ENCODE measurements at regions not wholly inside any gene's neighbourhood (a gene's known extent, or its start where the extent isn't known, plus 50 kb on each side); places are given as distances from the start of the nearest gene placed in this dataset.
"Not testable (repeated sequence)": the region's sequence is repeated elsewhere in the genome, so short reads cannot be mapped to it uniquely, and the experiment has no call there.

DNA sequence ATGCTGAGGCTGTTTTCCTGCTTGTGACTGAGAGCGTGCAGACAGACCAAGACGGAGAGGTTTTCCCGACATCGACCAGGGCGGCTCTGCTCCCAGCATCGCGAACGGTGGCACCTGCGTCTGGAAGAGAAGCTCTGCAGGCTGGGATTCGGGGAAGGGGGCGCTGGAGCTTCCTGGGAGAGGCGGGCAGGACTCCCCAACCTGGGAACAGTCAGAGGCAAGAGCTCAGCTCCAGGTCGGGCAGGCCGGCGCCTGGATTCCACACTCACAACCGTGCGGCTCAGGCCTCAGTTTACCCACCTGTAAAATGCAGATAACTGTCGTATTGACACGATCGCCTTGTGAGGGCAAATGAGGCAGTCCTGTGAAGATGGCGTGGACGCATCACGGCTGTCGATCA lies 332.6 kb downstream of the ADGRD1 start:
- H3K27me3 ChIP-seq (replicated peaks; ENCODE audit: insufficient read depth, low read depth, low read length, poor library complexity); BruUV-seq (replicated peaks); CTCF ChIA-PET; H3K36me3 ChIP-seq (ENCODE audit: insufficient read depth, low read length, poor library complexity, severe bottlenecking); H3K27ac ChIP-seq (ENCODE audit: low read depth, low read length, poor library complexity, severe bottlenecking); DNase-seq (ENCODE audit: low spot score); H3K9me3 ChIP-seq (ENCODE audit: low read depth, low read length, poor library complexity, severe bottlenecking); H3K4me1 ChIP-seq (ENCODE audit: insufficient read depth, low read length, poor library complexity, severe bottlenecking); intact Hi-C loops (cut with micrococcal nuclease; ENCODE audit: unreplicated experiment); H3K4me3 ChIP-seq (ENCODE audit: low read depth, low read length, poor library complexity, severe bottlenecking); POLR2A ChIA-PET (ENCODE audit: low non-redundant PET): not testable (repeated sequence)

DNA sequence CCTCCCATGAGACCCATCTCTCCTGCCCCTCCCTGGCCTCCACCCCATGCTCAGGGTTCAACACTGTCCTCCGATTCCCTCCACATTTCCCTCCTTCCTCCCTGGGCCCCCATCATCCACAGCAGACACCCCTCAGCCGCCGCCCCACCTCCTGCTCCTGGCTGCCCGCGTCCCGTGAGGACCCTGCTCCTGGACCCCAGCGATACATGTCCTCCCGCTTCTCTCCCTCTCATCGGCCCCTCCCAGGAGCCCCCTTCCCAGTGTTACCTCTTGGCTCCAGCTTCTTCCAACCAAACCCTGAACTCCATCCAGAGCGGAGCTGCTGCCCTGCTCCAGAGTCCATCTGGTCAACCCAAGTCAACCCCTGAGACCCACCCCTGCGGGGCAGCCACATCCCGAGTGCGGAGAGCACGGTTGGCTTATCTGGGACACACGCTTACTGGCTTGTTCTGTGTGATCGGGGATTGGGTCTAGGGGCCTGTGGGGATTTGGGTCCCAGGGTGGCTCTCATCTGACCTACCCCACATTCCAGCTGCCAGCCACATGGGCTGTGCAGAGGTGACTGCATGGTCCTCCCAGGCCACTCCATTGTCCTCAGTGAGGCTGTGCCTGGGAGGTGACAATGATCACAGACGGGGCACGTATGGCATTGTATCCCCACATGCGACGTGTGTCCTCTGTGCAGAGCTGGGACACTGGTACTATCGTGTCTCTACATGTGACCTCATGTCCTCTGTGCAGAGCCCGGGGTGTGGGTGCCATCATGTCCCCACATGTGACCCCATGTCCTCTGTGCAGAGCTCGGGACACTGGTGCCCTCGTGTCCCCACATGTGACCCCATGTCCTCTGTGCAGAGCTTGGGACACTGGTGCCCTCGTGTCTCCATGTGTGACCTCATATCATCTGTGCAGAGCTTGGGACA lies 333.6 kb downstream of the ADGRD1 start:
- Histone ChIP-seq H3K36me3 (ENCODE audit: insufficient read depth, low read length, poor library complexity, severe bottlenecking) (no peaks in the 10 kb centered on the region), H3K4me1 (ENCODE audit: insufficient read depth, low read length, poor library complexity, severe bottlenecking) (no peaks in the 10 kb centered on the region), H3K27me3 (replicated peaks; ENCODE audit: insufficient read depth, low read depth, low read length, poor library complexity) (no peaks in the 10 kb centered on the region), H3K4me3 (ENCODE audit: low read depth, low read length, poor library complexity, severe bottlenecking) (no peak overlapping the region), H3K27ac (ENCODE audit: low read depth, low read length, poor library complexity, severe bottlenecking) (no peak overlapping the region), H3K9me3 (ENCODE audit: low read depth, low read length, poor library complexity, severe bottlenecking) (no peaks in the 10 kb centered on the region)
- intact Hi-C loops (cut with micrococcal nuclease; ENCODE audit: unreplicated experiment) = no loop called here
- BruUV-seq (replicated peaks) = no TSS peak
- ChIA-PET CTCF (no interaction called here), POLR2A (ENCODE audit: low non-redundant PET) (no interaction called here)
- no peak for TF ChIP-seq EZH2 (IDR thresholded peaks at IDR 0.05; ENCODE audit: borderline replicate concordance, low read depth, low read length, poor library complexity, severe bottlenecking)
- TF ChIP-seq, protein P1, sequence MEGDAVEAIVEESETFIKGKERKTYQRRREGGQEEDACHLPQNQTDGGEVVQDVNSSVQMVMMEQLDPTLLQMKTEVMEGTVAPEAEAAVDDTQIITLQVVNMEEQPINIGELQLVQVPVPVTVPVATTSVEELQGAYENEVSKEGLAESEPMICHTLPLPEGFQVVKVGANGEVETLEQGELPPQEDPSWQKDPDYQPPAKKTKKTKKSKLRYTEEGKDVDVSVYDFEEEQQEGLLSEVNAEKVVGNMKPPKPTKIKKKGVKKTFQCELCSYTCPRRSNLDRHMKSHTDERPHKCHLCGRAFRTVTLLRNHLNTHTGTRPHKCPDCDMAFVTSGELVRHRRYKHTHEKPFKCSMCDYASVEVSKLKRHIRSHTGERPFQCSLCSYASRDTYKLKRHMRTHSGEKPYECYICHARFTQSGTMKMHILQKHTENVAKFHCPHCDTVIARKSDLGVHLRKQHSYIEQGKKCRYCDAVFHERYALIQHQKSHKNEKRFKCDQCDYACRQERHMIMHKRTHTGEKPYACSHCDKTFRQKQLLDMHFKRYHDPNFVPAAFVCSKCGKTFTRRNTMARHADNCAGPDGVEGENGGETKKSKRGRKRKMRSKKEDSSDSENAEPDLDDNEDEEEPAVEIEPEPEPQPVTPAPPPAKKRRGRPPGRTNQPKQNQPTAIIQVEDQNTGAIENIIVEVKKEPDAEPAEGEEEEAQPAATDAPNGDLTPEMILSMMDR (conservative IDR thresholded peaks at IDR 0.05; ENCODE audit: low read depth, low read length) = no peak
- DNase-seq (ENCODE audit: low spot score) = no peak

DNA sequence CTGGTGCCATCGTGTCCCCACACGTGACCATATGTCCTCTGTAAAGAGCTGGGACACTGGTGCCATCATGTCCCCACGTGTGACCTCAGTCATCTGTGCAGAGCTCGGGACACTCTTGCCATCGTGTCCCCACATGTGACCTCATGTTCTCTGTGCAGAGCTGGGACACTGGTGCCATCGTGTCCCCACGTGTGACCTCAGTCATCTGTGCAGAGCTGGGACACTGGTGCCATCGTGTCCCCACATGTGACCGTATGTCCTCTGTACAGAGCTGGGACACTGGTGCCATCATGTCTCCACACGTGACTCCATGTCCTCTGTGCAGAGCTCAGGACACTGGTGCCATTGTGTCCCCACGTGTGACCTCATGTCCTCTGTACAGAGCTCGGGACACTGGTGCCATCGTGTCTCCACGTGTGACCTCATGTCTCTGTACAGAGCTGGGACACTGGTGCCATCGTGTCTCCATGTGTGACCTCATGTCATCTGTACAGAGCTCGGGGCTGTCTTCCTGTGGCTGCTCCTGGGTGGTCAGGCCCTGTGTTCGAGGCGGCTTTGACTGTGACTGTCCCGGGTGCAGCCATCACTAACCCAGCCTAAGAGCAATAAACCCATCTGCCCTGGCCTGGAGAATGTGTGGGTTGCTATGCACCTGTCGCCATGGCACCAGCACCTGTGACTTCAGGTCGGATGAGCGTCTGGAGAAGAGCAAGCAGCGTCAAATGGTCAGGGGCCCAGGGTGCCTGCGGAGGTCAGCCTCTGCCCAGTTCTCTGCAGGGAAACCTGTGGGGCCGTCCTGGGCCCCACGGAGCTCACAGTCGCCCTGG lies 334.4 kb downstream of the ADGRD1 start:
- TF ChIP-seq EZH2 (IDR thresholded peaks at IDR 0.05; ENCODE audit: borderline replicate concordance, low read depth, low read length, poor library complexity, severe bottlenecking) = no peak
- TF ChIP-seq, protein P1 (conservative IDR thresholded peaks at IDR 0.05; ENCODE audit: low read depth, low read length) = no peak
- ChIA-PET POLR2A (ENCODE audit: low non-redundant PET) (no interaction called here), CTCF (no interaction called here)
- H3K27me3 ChIP-seq (replicated peaks; ENCODE audit: insufficient read depth, low read depth, low read length, poor library complexity) = no peaks in the 10 kb centered on the region
- no peak overlapping the region for H3K4me3 ChIP-seq (ENCODE audit: low read depth, low read length, poor library complexity, severe bottlenecking)
- BruUV-seq (replicated peaks) = no TSS peak
- H3K36me3 ChIP-seq (ENCODE audit: insufficient read depth, low read length, poor library complexity, severe bottlenecking) = no peaks in the 10 kb centered on the region
- no peak overlapping the region for H3K27ac ChIP-seq (ENCODE audit: low read depth, low read length, poor library complexity, severe bottlenecking)
- intact Hi-C loops (cut with micrococcal nuclease; ENCODE audit: unreplicated experiment) = no loop called here
- DNase-seq (ENCODE audit: low spot score) = no peak
- no peaks in the 10 kb centered on the region for H3K9me3 ChIP-seq (ENCODE audit: low read depth, low read length, poor library complexity, severe bottlenecking)
- H3K4me1 ChIP-seq (ENCODE audit: insufficient read depth, low read length, poor library complexity, severe bottlenecking) = no peaks in the 10 kb centered on the region

DNA sequence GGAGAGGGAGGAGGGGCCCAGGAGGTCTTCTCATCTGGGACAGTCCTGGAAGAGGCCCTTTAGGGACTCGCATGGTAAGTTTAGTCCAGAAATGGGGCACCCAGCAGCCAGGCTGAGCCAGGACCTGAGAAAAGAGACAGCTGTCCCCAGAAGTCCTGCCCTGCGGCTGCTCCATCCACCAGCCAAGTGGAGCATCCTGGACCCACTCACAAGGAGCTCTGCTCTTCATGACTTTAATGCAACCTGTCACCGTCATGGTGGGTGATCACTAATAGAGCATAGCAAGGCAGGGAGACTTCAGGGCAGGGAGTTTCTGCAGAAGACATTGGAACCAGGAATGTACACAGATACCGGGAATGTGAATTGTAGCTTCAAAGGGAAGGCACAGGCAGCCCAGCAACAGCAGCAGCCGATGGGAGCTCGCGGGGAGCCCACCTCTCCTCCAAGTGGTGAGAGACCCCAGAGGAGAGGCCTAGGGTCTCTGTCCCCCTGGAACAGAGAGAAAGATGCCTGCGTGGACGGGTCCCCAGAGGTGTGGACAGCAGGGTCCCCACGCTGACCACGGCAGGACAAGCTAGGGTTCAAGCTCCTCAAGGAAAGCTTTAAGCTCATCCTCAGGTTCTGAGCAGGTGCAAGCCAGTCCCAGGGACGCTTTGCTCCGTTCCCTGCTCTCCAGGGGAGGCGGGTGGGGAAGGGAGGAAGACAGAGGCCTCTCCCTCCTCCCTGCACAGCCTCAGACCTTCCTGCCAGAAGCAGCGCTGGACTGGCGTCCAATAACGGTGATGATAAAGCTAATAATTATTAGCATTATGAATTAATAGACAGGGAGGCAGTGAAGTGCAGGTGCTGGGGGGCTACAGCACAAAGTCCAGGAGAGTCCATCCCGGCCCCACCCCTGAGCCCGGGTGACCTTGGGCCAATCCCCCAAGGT lies 335.3 kb downstream of the ADGRD1 start:
- CTCF ChIA-PET; H3K9me3 ChIP-seq (ENCODE audit: low read depth, low read length, poor library complexity, severe bottlenecking); BruUV-seq (replicated peaks); H3K4me3 ChIP-seq (ENCODE audit: low read depth, low read length, poor library complexity, severe bottlenecking); H3K4me1 ChIP-seq (ENCODE audit: insufficient read depth, low read length, poor library complexity, severe bottlenecking); DNase-seq (ENCODE audit: low spot score); H3K27me3 ChIP-seq (replicated peaks; ENCODE audit: insufficient read depth, low read depth, low read length, poor library complexity); H3K27ac ChIP-seq (ENCODE audit: low read depth, low read length, poor library complexity, severe bottlenecking); intact Hi-C loops (cut with micrococcal nuclease; ENCODE audit: unreplicated experiment); H3K36me3 ChIP-seq (ENCODE audit: insufficient read depth, low read length, poor library complexity, severe bottlenecking); POLR2A ChIA-PET (ENCODE audit: low non-redundant PET): not testable (repeated sequence)

DNA sequence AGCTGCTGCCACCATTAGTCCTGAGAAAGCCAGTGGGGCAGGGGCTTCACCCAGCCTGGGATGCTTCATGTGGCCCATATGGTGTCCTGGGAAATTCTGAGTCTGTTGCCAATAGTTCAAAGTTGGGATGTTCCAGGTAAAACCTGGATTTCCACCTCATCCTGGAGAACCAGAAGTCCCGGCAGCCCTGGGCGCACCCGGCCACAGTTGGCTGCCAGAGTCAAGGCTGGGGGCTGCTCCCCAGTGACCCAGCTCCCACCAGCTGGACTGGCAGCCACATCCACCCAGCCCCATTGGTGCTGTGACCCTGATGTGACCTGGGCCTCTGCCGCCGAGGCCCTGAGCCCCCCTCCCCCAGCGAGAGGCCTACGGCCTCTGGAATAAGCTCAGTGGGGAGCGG lies 336.1 kb downstream of the ADGRD1 start:
- H3K4me3 ChIP-seq (ENCODE audit: low read depth, low read length, poor library complexity, severe bottlenecking); H3K27ac ChIP-seq (ENCODE audit: low read depth, low read length, poor library complexity, severe bottlenecking); BruUV-seq (replicated peaks); H3K9me3 ChIP-seq (ENCODE audit: low read depth, low read length, poor library complexity, severe bottlenecking); POLR2A ChIA-PET (ENCODE audit: low non-redundant PET); H3K36me3 ChIP-seq (ENCODE audit: insufficient read depth, low read length, poor library complexity, severe bottlenecking); CTCF ChIA-PET; H3K4me1 ChIP-seq (ENCODE audit: insufficient read depth, low read length, poor library complexity, severe bottlenecking); intact Hi-C loops (cut with micrococcal nuclease; ENCODE audit: unreplicated experiment); H3K27me3 ChIP-seq (replicated peaks; ENCODE audit: insufficient read depth, low read depth, low read length, poor library complexity); DNase-seq (ENCODE audit: low spot score): not testable (repeated sequence)
